Sigmoid colon (tissue), 6 donors: ENCODE measurements at regions not wholly inside any gene's neighbourhood (a gene's known extent, or its start where the extent isn't known, plus 50 kb on each side); places are given as distances from the start of the nearest gene placed in this dataset.

Experiments used
- DNase-seq: peaks from one replicate; pipeline ENCODE4 v3.0.0-alpha.2; 2019
- H3K27ac ChIP-seq, 4 donors: fragments of 200-600 bp; sonication (generic); one replicate each; pipeline ENCODE4 v1.5.1; 2016 to 2019; ENCODE audit warnings: mild to moderate bottlenecking in 1 of 4
- H3K27me3 ChIP-seq, 3 donors: fragments of 200-600 bp; sonication (generic); one replicate each; pipeline ENCODE4 v1.5.1; 2019; ENCODE audit warnings: mild to moderate bottlenecking in 1 of 3
- H3K36me3 ChIP-seq, 4 donors: fragments of 200-600 bp; sonication (generic); one replicate each; pipeline ENCODE4 v1.5.1; 2016 to 2019
- H3K4me1 ChIP-seq, 4 donors: fragments of 200-600 bp; sonication (generic); one replicate each; pipeline ENCODE4 v1.5.1; 2017 to 2019
- H3K4me3 ChIP-seq, 4 donors: fragments of 200-600 bp; sonication (generic); one replicate each; pipeline ENCODE4 v1.5.1; 2017 to 2019; ENCODE audit warnings: mild to moderate bottlenecking in 2 of 4, moderate library complexity in 1 of 4
- H3K9me3 ChIP-seq, 4 donors: fragments of 200-600 bp in 3 of 4; sonication (generic) in 3 of 4; one replicate each; pipeline versions ENCODE4 v1.5.1 to v1.6.1; 2013 to 2019
- EP300 ChIP-seq, 4 donors: sonication (generic); formaldehyde crosslinking; IDR thresholded peaks; one replicate each; pipeline ENCODE4 v1.6.1; 2017; ENCODE audit warnings: antibody characterized with exemption in 4 of 4
- POLR2A ChIP-seq, 2 donors: fragments of 450-650 bp; IDR thresholded peaks; one replicate each; pipeline ENCODE4 v1.6.1; 2016; ENCODE audit warnings: antibody characterized with exemption in 2 of 2, mild to moderate bottlenecking in 2 of 2, moderate library complexity in 2 of 2
- POLR2AphosphoS5 ChIP-seq, 4 donors: sonication (generic); formaldehyde crosslinking; IDR thresholded peaks; one replicate each; pipeline ENCODE4 v1.6.1; 2017; ENCODE audit warnings: antibody characterized with exemption in 4 of 4
- WGBS, 2 donors: extraction: QIAGEN DNeasy Blood & Tissue Kit; methylation state at CpG; one replicate each; pipeline ENCODE4 v1.1.7; 2013; 5-methylcytosine and 5-hydroxymethylcytosine counted together
- intact Hi-C: fragments of 100-400 bp; cut with DNase I; formaldehyde crosslinking; loops from one replicate; pipeline ENCODE4 v1.15.1; 2023
- TF ChIP-seq, protein P1 (sequence below), 4 experiments: fragments of 450-650 bp in 3 of 4; fragments of 200-600 bp in 1 of 4; IDR thresholded peaks; one replicate each; pipeline ENCODE4 v1.5.1; 2016 to 2019; ENCODE audit warnings: antibody characterized with exemption in 4 of 4, mild to moderate bottlenecking in 3 of 4, moderate library complexity in 2 of 4
- donor health status: healthy with polysubstance abuse.
- donor health status: healthy.

GRCh38 chr11:35071722-35072121 lies 67.2 kb upstream of the CD44 start:
- H3K27ac ChIP-seq, result no peak overlapping the region
- WGBS, 2 donors, result 96 to 98% methylated on average over 1 of the region's 1 CpG
- no peaks in the 10 kb centered on the region for H3K27me3 ChIP-seq
- no peaks in the 10 kb centered on the region for H3K9me3 ChIP-seq
- DNase-seq, result no peak
- H3K4me1 ChIP-seq, result peaks cover 0 to 2% (median 0%) of the 10 kb centered on the region in 4 donors
- no peak for TF ChIP-seq EP300 (IDR thresholded peaks at IDR 0.05)
- no peak for TF ChIP-seq POLR2AphosphoS5 (IDR thresholded peaks at IDR 0.05)
- TF ChIP-seq, protein P1, sequence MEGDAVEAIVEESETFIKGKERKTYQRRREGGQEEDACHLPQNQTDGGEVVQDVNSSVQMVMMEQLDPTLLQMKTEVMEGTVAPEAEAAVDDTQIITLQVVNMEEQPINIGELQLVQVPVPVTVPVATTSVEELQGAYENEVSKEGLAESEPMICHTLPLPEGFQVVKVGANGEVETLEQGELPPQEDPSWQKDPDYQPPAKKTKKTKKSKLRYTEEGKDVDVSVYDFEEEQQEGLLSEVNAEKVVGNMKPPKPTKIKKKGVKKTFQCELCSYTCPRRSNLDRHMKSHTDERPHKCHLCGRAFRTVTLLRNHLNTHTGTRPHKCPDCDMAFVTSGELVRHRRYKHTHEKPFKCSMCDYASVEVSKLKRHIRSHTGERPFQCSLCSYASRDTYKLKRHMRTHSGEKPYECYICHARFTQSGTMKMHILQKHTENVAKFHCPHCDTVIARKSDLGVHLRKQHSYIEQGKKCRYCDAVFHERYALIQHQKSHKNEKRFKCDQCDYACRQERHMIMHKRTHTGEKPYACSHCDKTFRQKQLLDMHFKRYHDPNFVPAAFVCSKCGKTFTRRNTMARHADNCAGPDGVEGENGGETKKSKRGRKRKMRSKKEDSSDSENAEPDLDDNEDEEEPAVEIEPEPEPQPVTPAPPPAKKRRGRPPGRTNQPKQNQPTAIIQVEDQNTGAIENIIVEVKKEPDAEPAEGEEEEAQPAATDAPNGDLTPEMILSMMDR (IDR thresholded peaks at IDR 0.05), result no peak
- no peak for TF ChIP-seq POLR2A (IDR thresholded peaks at IDR 0.05)
- H3K36me3 ChIP-seq, result no peaks in the 10 kb centered on the region
- intact Hi-C loops, result no loop called here
- no peak overlapping the region for H3K4me3 ChIP-seq

GRCh38 chr11:35073691-35074419 lies 65.1 kb upstream of the CD44 start:
- intact Hi-C loops, result no loop called here
- WGBS, 2 donors, result 50 to 57% methylated on average over 2 of the region's 2 CpGs
- H3K27ac ChIP-seq, result no peak overlapping the region

DNA sequence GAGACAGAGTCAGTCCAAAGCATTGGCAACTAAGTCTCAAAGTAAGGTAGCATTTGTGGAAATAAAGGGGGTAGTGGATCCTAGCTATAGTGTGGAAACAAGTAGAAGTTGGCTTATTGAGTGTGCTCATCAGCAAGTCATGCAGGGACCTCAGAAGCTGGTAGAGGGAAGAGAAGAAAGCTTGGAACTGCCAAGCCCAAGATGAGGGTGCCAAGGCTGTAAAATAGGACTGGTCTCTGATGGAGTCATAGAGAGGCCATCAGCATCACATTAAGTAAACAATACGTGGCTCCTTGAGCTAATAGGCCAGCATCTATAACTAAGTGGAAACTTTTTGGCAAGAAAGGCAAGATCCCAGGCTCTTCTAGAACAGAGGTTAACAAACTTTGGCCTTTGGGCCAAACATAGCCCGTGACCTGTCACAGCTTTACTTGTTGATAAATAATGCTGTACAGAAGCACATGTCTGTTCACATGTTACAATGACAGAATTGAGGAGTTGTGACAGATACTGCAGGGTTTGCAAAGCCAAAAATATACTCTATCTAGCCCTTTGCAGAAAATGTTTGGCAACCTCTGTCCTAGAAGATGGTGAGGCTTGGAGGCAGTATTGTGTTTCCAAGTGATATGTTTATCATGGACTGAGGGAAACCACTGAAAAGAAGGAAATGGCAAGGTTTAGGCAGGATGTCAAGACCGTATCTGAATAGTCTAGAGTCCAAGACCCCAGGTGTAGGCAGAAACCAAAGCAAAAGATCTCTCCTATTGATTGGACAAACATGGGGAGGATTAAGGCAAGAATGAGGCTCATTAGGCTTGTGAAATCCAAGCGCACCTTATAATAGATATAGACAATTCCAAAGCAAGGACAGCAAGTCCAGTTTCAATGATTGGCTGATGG lies 62.5 kb upstream of the CD44 start:
- Histone ChIP-seq H3K9me3 (no peaks in the 10 kb centered on the region), H3K27me3 (no peaks in the 10 kb centered on the region), H3K4me1 (no peaks in the 10 kb centered on the region), H3K27ac (no peak overlapping the region), H3K4me3 (no peak overlapping the region), H3K36me3 (no peaks in the 10 kb centered on the region)
- TF ChIP-seq EP300 (IDR thresholded peaks at IDR 0.05) (no peak), POLR2AphosphoS5 (IDR thresholded peaks at IDR 0.05) (no peak), POLR2A (IDR thresholded peaks at IDR 0.05) (no peak)
- TF ChIP-seq, protein P1 (IDR thresholded peaks at IDR 0.05), result no peak
- intact Hi-C loops, result no loop called here
- WGBS, 2 donors, result 78 to 85% methylated on average over 4 of the region's 4 CpGs
- DNase-seq, result no peak

More at GRCh38 chr11:35073691-35074419, 65.1 kb upstream of the CD44 start:
- Histone ChIP-seq H3K9me3 (no peaks in the 10 kb centered on the region), H3K4me3 (no peak overlapping the region), H3K27me3 (no peaks in the 10 kb centered on the region), H3K36me3 (no peaks in the 10 kb centered on the region), H3K4me1 (no peaks in the 10 kb centered on the region)
- no peak for DNase-seq
- TF ChIP-seq POLR2AphosphoS5 (IDR thresholded peaks at IDR 0.05) (no peak), EP300 (IDR thresholded peaks at IDR 0.05) (no peak), POLR2A (IDR thresholded peaks at IDR 0.05) (no peak)
- TF ChIP-seq, protein P1 (IDR thresholded peaks at IDR 0.05), result no peak

- intact Hi-C loops, result no loop called here
Observed at GRCh38 chr11:35077709-35078469, 61.1 kb upstream of the CD44 start.

More at GRCh38 chr11:35077709-35078469, 61.1 kb upstream of the CD44 start:
- TF ChIP-seq POLR2AphosphoS5 (IDR thresholded peaks at IDR 0.05), result no peak
- TF ChIP-seq POLR2A (IDR thresholded peaks at IDR 0.05), result no peak
- TF ChIP-seq, protein P1 (IDR thresholded peaks at IDR 0.05), result no peak
- no peak for TF ChIP-seq EP300 (IDR thresholded peaks at IDR 0.05)
- no peaks in the 10 kb centered on the region for H3K36me3 ChIP-seq
- no peak overlapping the region for H3K27ac ChIP-seq
- H3K4me3 ChIP-seq, result no peak overlapping the region
- peaks cover 0 to 14% (median 9%) of the 10 kb centered on the region in 4 donors for H3K4me1 ChIP-seq
- no peak for DNase-seq
- H3K9me3 ChIP-seq, result no peaks in the 10 kb centered on the region
- H3K27me3 ChIP-seq, result no peaks in the 10 kb centered on the region
- WGBS, 2 donors, result 39 to 74% methylated on average over 5 of the region's 5 CpGs
